Colonic mucosa (tissue), 4 donors: ENCODE measurements at regions not wholly inside any gene's neighbourhood (a gene's known extent, or its start where the extent isn't known, plus 50 kb on each side); places are given as distances from the start of the nearest gene placed in this dataset.
A peak's percentile ranks its signal among the peaks of the same experiment; 100 is the strongest.

Experiments used
- DNase-seq: peaks from one replicate; pipeline ENCODE4 v3.0.0-alpha.2; 2020
- H3K27ac ChIP-seq: fragments of 200-600 bp; one replicate; pipeline ENCODE4 v1.8.0; 2021
- H3K27me3 ChIP-seq: fragments of 200-600 bp; one replicate; pipeline ENCODE4 v1.8.0; 2021
- H3K36me3 ChIP-seq: fragments of 200-600 bp; one replicate; pipeline ENCODE4 v1.8.0; 2021
- H3K4me1 ChIP-seq: fragments of 200-600 bp; one replicate; pipeline ENCODE4 v1.8.0; 2021; ENCODE audit warnings: mild to moderate bottlenecking
- H3K4me3 ChIP-seq: fragments of 200-600 bp; one replicate; pipeline ENCODE4 v1.8.0; 2021
- H3K9ac ChIP-seq, 2 donors: one replicate each; pipeline ENCODE4 v1.7.0; 2013; ENCODE audit warnings: control low read depth in 2 of 2, low read depth in 2 of 2, low read length in 2 of 2
- H3K9me3 ChIP-seq: fragments of 200-600 bp; one replicate; pipeline ENCODE4 v1.8.0; 2021
- CTCF ChIP-seq: fragments of 200-600 bp; IDR thresholded peaks from one replicate; pipeline ENCODE4 v1.8.0; 2022; ENCODE audit warnings: antibody characterized with exemption, mild to moderate bottlenecking
- intact Hi-C: fragments of 100-400 bp; cut with DNase I; formaldehyde crosslinking; loops from one replicate; pipeline ENCODE4 v1.14.1; 2022
- donor health status: healthy.
- donor health status: DM: no; HTN: no; CAD: no.
- donor health status: DM: no; HTN: no; CAD: no.

DNA sequence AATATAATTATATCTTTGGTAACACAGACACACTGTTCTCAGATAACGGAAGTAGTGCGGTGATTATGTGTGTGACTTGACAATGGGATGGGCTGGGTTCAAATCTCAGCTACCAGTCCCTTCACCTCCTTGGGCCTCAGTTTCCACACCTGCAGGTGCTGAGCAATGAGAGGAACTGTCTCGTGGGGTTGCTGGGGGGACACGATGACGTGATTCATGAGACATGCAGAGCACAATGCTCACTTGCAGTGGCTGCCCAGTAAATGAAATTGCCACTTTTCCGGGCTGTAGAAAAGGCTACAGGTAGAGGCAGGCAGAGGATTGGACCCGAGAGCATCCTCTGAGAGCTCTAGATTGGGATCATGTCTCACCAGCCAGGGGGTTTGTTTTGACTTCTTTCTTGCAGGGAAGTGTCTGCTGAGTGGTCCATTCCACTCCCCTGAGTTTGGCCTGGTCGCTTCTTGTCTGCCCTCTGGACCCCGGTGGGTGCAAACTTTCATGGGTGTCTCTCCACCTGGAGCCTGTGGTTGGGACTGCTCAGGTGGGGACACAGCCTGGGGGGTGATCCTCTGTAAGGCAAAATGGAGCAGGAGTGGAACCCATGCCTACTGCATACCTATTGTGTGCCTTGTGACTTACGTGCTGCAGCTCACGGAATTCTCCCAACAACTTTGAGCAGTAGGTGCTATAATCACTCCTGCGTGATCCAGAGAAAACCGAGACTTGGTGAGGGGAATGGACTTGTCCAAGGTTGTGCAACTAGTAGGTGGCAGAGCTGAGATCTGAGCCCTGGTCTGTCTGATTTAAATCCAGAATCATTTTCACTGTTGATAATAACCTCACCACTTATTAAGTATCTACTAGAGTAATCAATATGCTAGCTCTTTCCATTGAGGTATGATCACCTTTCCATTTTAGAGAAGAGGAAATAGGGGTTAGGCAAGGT lies 147.2 kb downstream of the CEBPB start:
- no peak for DNase-seq
- Histone ChIP-seq H3K9me3 (no peaks in the 10 kb centered on the region), H3K9ac (no peak overlapping the region), H3K4me1 (no peaks in the 10 kb centered on the region), H3K36me3 (no peaks in the 10 kb centered on the region), H3K27me3 (no peaks in the 10 kb centered on the region), H3K27ac (no peak overlapping the region), H3K4me3 (no peak overlapping the region)
- intact Hi-C loops = no loop called here
- no peak for TF ChIP-seq CTCF

DNA sequence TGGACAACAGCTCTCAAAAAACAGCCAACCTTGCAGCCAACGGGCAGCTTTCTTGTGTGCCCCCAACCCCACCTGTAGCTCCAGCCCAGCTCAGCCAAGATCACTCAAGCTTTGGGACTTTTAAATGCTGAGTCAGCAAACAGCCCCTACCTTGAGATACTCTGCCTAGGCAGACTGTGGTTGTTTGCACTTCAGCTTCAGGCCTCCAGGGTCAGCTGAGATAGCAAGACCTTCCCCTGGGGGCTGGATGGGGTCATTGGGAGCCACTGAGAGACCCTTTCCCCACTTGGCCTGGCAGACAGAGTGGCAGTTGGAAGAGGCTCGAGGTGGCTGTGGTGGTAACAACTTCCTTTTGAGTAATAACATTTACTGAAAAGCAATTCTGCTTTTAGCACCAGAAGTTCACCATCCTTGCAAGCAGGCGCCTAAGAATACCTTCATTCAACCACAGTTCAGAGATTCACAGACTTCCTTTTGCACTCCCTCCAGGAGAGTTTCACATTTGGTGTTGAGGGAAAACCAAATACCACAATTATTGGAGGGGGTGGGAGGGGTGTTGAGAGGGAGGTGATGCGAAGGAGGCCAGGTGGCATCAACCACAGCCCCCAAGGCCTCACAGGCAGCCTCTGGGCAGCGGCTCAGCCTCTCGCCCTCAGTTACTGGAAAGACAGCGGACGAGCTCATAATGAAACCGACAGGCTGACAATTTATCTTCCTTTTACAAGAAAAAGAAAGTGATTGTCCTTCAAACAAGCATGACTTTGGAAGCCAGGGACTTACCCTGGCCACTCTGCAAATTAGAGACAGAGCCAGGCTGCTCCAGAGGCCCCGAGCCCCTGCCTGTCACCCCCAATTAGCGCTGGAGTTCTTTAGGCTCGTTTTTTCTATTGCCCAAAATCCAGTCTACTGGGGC lies 148.1 kb downstream of the CEBPB start:
- H3K9ac ChIP-seq = peak overlapping the region; percentile 3 to 50
- DNase-seq = no peak
- H3K27me3 ChIP-seq = no peaks in the 10 kb centered on the region
- H3K9me3 ChIP-seq = no peaks in the 10 kb centered on the region
- intact Hi-C loops = no loop called here
- no peak overlapping the region for H3K4me3 ChIP-seq
- no peaks in the 10 kb centered on the region for H3K36me3 ChIP-seq
- no peak for TF ChIP-seq CTCF
- H3K27ac ChIP-seq = peak overlapping the region; percentile 41
- H3K4me1 ChIP-seq = no peaks in the 10 kb centered on the region

- no peak for DNase-seq
- Histone ChIP-seq H3K4me3 (no peak overlapping the region), H3K27ac (peak overlapping the region; percentile 41), H3K36me3 (no peaks in the 10 kb centered on the region), H3K9ac (peak overlapping the region; percentile 3 to 31), H3K27me3 (no peaks in the 10 kb centered on the region), H3K4me1 (no peaks in the 10 kb centered on the region), H3K9me3 (no peaks in the 10 kb centered on the region)
- TF ChIP-seq CTCF = no peak
- intact Hi-C loops = no loop called here
Measured at GRCh38 chr20:50339466-50339901, 148.9 kb downstream of the CEBPB start.

GRCh38 chr20:50340541-50340940 lies 149.9 kb downstream of the CEBPB start:
- Histone ChIP-seq H3K4me3 (no peak overlapping the region), H3K9ac (no peak overlapping the region), H3K9me3 (no peaks in the 10 kb centered on the region), H3K27me3 (no peaks in the 10 kb centered on the region), H3K27ac (no peak overlapping the region), H3K36me3 (no peaks in the 10 kb centered on the region), H3K4me1 (no peaks in the 10 kb centered on the region)
- intact Hi-C loops = no loop called here
- no peak for TF ChIP-seq CTCF
- no peak for DNase-seq

DNA sequence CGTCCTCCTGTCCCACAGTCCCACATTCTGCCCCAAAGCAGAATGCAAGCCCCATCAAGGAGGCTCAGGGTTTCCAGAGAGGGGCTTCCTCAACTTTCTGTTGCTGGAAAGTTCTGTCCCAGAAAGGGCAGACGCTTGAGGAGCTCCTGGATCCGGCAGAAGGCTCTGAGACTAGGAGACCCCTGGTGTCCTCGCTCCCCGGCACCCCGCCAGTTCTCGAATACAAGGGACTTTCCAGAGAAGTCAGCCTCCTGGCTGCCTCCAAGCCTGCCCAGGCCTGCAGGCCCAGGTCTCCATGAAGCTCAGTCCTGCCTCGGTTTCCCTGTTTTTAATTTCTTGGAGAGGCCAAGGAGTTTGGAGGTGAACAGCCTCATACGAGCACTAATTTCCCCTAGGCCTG lies 150.4 kb downstream of the CEBPB start:
- no peak overlapping the region for H3K27ac ChIP-seq
- no peaks in the 10 kb centered on the region for H3K36me3 ChIP-seq
- no peak for TF ChIP-seq CTCF
- no peak for DNase-seq
- no peaks in the 10 kb centered on the region for H3K4me1 ChIP-seq
- no peak overlapping the region for H3K4me3 ChIP-seq
- no peaks in the 10 kb centered on the region for H3K27me3 ChIP-seq
- no peak overlapping the region for H3K9ac ChIP-seq
- H3K9me3 ChIP-seq = no peaks in the 10 kb centered on the region
- intact Hi-C loops = no loop called here
